ENCODE measurements at regions not wholly inside any gene's neighbourhood (a gene's known extent, or its start where the extent isn't known, plus 50 kb on each side); places are given as distances from the start of the nearest gene placed in this dataset.

DNA sequence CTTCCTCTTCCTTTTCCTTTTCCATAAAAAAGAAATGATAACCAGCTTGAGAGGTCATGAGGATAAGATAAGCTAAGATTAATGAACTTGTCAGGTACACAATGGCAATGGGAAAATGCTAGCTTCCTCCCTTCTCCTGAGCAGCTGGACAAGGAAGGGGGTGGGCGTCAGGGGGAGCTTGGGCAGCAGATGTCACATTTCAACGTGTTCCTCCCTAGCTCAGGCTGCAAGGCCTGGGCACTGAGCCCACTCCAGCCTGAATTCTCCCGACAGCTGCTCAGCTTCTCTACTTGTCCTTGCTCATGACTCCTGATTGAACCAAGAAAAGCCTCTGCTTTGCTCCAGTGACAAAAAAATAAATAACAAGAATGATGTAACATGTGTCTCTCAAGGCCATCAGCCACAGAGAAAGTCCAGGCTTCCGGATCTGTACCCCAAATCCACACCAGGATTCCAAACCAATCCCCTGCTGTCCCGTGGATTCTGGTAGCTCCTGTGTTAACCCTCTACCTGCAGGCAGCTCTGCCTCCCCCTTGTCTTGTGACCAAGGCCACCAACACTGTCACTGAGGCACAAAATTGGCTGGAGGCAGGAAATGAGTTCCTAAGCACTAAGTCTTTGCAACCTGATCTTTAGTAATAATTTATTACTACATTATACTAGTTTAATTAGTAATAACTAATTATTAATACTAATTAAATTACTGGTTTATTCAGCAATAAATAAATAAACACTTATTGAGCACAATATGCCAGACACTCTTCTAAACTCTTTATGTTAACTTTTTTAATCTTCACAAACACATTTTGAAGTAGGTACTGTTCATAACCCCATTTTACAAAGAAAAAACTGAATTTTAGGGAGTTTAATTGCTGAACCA, 146.5 kb downstream of the CCDC34 start:
- no peaks in the 10 kb centered on the region for H3K27me3 ChIP-seq
- WGBS, 2 donors = 4 to 5% methylated on average over 5 of the region's 5 CpGs

DNA sequence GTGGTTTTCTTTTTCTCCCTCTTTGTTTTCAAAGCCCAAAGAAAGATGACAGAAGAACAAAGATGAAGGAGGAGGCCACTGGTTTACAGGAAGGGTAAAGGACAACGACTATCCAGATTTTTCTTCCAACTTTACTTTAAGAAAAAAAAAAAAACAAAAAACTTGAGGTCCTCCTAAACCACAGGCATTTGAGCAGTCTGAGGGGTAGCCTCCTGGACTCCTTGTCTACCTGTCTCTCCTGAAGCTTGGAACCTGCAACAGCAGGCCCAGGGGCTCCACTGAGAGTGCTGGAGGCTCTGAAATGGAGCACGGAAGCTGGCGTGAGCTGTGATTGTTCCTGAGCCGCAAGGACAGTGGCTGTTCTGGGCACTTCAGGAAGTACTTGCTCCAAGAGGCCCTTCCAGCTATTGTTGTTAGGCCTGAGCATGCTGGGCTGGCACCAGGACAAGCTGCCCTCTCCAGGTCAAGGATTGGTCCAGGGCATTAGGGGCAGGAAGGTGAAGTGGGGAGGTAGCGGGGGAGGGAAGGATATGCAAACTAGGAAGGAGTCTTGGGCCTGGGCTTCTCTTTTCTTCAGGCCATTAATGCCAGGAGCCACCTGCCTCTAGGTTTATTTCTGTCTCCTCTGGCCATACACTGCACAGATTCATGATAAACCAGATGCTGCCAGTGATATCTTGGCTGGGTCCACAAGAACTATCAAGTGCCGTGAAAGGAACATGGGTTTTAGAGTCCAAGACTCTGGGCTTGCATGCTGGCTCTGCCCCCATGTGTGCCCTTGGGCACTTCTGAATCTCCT, 147.3 kb downstream of the CCDC34 start:
- no peak for FAIRE-seq
- TF ChIP-seq, protein P1, sequence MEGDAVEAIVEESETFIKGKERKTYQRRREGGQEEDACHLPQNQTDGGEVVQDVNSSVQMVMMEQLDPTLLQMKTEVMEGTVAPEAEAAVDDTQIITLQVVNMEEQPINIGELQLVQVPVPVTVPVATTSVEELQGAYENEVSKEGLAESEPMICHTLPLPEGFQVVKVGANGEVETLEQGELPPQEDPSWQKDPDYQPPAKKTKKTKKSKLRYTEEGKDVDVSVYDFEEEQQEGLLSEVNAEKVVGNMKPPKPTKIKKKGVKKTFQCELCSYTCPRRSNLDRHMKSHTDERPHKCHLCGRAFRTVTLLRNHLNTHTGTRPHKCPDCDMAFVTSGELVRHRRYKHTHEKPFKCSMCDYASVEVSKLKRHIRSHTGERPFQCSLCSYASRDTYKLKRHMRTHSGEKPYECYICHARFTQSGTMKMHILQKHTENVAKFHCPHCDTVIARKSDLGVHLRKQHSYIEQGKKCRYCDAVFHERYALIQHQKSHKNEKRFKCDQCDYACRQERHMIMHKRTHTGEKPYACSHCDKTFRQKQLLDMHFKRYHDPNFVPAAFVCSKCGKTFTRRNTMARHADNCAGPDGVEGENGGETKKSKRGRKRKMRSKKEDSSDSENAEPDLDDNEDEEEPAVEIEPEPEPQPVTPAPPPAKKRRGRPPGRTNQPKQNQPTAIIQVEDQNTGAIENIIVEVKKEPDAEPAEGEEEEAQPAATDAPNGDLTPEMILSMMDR (IDR thresholded peaks at IDR 0.05) = no peak
- Histone ChIP-seq H3K27ac (peak overlapping the region in 3 of 4 donors; percentile 26 to 66 (median 55)), H3K27me3 (no peaks in the 10 kb centered on the region), H3K4me1 (peaks cover 35 to 48% (median 36%) of the 10 kb centered on the region in 3 donors), H3K36me3 (no peaks in the 10 kb centered on the region), H3K4me3 (no peak overlapping the region), H3K9me3 (no peaks in the 10 kb centered on the region)
- intact Hi-C loops (cut with DNase I) = loop anchor here in 1 of 3 donors (10.0 kb wide), 1 partner anchor 69 kb away; no protein-coding TSS in a partner anchor
- ATAC-seq = peak in 3 of 4 donors; percentile 5 to 43 (median 14)
- WGBS, 2 donors = 69 to 72% methylated on average over 6 of the region's 6 CpGs
- DNase-seq = peak in 4 of 6 donors; percentile 22 to 41 (median 28)

More for the DNA sequence above, 146.5 kb downstream of the CCDC34 start:
- no peak for FAIRE-seq
- Histone ChIP-seq H3K9me3 (no peaks in the 10 kb centered on the region), H3K4me1 (peaks cover 35 to 48% (median 36%) of the 10 kb centered on the region in 3 donors), H3K36me3 (no peaks in the 10 kb centered on the region), H3K4me3 (no peak overlapping the region), H3K27ac (peak overlapping the region in 3 of 4 donors; percentile 26 to 66 (median 55))
- TF ChIP-seq, protein P1 (IDR thresholded peaks at IDR 0.05) = no peak
- ATAC-seq = peak; percentile 60 to 79 (median 68)
- peak; percentile 60 to 70 (median 64) for DNase-seq
- intact Hi-C loops (cut with DNase I) = loop anchor here in 1 of 3 donors (10.0 kb wide), 1 partner anchor 68 kb away; no protein-coding TSS in a partner anchor

DNA sequence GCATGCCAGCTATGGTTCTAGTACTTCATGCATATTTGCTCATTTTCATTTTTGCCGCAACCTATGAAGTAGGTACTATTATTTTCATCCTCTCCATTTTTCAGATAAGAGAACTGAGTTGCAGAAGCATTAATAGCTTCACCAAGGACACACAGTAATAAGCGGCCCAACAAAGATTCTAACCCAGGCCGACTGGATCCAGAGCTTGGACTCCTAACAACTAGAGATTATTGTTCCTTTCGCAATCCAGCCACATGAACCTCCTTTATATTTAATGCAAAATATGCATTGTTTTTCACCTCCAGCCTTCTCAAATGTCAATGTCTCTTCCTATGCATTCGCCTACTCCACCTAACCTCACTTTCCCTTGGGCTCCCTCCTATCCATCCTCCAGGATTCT, 148.3 kb downstream of the CCDC34 start:
- Histone ChIP-seq H3K36me3 (no peaks in the 10 kb centered on the region), H3K4me1 (peaks cover 35 to 50% (median 36%) of the 10 kb centered on the region in 3 donors), H3K9me3 (no peaks in the 10 kb centered on the region), H3K27me3 (no peaks in the 10 kb centered on the region), H3K4me3 (no peak overlapping the region), H3K27ac (no peak overlapping the region)
- ATAC-seq = no peak
- 64 to 73% methylated on average over 5 of the region's 5 CpGs for WGBS, 2 donors
- no peak for FAIRE-seq
- intact Hi-C loops (cut with DNase I) = loop anchor here in 1 of 3 donors (10.0 kb wide), 1 partner anchor 70 kb away; no protein-coding TSS in a partner anchor
- TF ChIP-seq, protein P1 (IDR thresholded peaks at IDR 0.05) = no peak
- DNase-seq = no peak

GRCh38 chr11:27213232-27213660, 149.8 kb downstream of the CCDC34 start:
- H3K27me3 ChIP-seq = no peaks in the 10 kb centered on the region
- H3K4me3 ChIP-seq = no peak overlapping the region
- H3K9me3 ChIP-seq = no peaks in the 10 kb centered on the region
- H3K36me3 ChIP-seq = no peaks in the 10 kb centered on the region
- no peak for FAIRE-seq
- peak in 3 of 4 donors; percentile 28 to 52 (median 51) for ATAC-seq
- peak overlapping the region in 2 of 4 donors; percentile 24 to 62 for H3K27ac ChIP-seq
- DNase-seq = no peak
- TF ChIP-seq, protein P1 (IDR thresholded peaks at IDR 0.05) = no peak
- H3K4me1 ChIP-seq = peaks cover 31 to 51% (median 32%) of the 10 kb centered on the region in 3 donors
- 2 to 5% methylated on average over 4 of the region's 4 CpGs for whole genome bisulfite sequencing, 2 donors
- intact Hi-C loops (cut with DNase I) = loop anchor here in 1 of 3 donors (10.0 kb wide), 1 partner anchor 72 kb away; no protein-coding TSS in a partner anchor

Data from pancreas (tissue), 10 donors.